ENCODE measurements at regions not wholly inside any gene's neighbourhood (a gene's known extent, or its start where the extent isn't known, plus 50 kb on each side); places are given as distances from the start of the nearest gene placed in this dataset.

- H3K4me2 ChIP-seq (ENCODE audit: insufficient read depth, low read length), result no peak overlapping the region
Observed at GRCh38 chrX:10930151-10930550, 181.0 kb upstream of the HCCS start.

More at GRCh38 chrX:10930151-10930550, 181.0 kb upstream of the HCCS start:
- dilution Hi-C loops (cut with MboI; ENCODE audit: extremely low pct_ligation_motif_present, low sequenced_read_pairs) (no loop called here), intact Hi-C loops (cut with micrococcal nuclease) (no loop called here)
- DNase-seq (ENCODE audit: low read depth, low spot score) (no peak), FAIRE-seq (no peak)
- H3K9me1 ChIP-seq (replicated peaks; ENCODE audit: control insufficient read depth, extremely low read depth, insufficient read depth, low read length), result no peaks in the 10 kb centered on the region
- no peak overlapping the region for H3K9ac ChIP-seq (replicated peaks; ENCODE audit: extremely low read depth, insufficient read depth, low read length)
- H3K4me1 ChIP-seq (ENCODE audit: control insufficient read depth, extremely low read depth, insufficient read depth, low read length), result peaks cover 9% of the 10 kb centered on the region
- H2AFZ ChIP-seq (ENCODE audit: low read depth, low read length), result no peak overlapping the region
- H3K9me3 ChIP-seq (replicated peaks; ENCODE audit: control insufficient read depth, insufficient read depth, low read length), result no peaks in the 10 kb centered on the region
- H3K4me3 ChIP-seq (replicated peaks in 1 of 3; ENCODE audit: insufficient read depth in 1 of 3, low read depth in 1 of 3, low read length in 3 of 3), result no peak overlapping the region
- H3K27ac ChIP-seq (ENCODE audit: insufficient read depth, low read depth, low read length), result no peak overlapping the region
- no TSS peak for BruUV-seq (replicated peaks)
- ChIA-PET CTCF (interaction anchor here (0.5 kb wide), 1 partner anchor 208 kb away, joined by 3 read pairs; no protein-coding TSS in a partner anchor), POLR2A (no interaction called here)
- TF ChIP-seq FOS (IDR thresholded peaks at IDR 0.05; ENCODE audit: borderline replicate concordance, insufficient read depth, low read length) (no peak), POLR2A (IDR thresholded peaks at IDR 0.05; ENCODE audit: low read depth, low read length) (no peak), MYC (IDR thresholded peaks at IDR 0.05; ENCODE audit: low read depth, low read length) (no peak), EZH2 (IDR thresholded peaks at IDR 0.05; ENCODE audit: borderline replicate concordance, low read depth, low read length, severe bottlenecking) (no peak), GATA2 (IDR thresholded peaks at IDR 0.05; ENCODE audit: insufficient read depth, insufficient read length, low read depth, low read length) (no peak), CTCF (IDR thresholded peaks at IDR 0.05; ENCODE audit: extremely low read depth in 1 of 2, insufficient read depth in 1 of 2, low read depth in 1 of 2, low read length in 2 of 2) (no peak), POLR2AphosphoS5 (IDR thresholded peaks at IDR 0.05; ENCODE audit: insufficient read depth, low read depth, low read length) (no peak), JUN (IDR thresholded peaks at IDR 0.05; ENCODE audit: borderline replicate concordance, insufficient read depth, insufficient read length, low read depth) (no peak)
- H4K20me1 ChIP-seq (replicated peaks; ENCODE audit: control insufficient read depth, extremely low read depth, insufficient read depth, low read length), result no peaks in the 10 kb centered on the region
- H3K27me3 ChIP-seq (ENCODE audit: control insufficient read depth in 2 of 2, insufficient read depth in 2 of 2, low read length in 2 of 2), result no peaks in the 10 kb centered on the region
- no peaks in the 10 kb centered on the region for H3K79me2 ChIP-seq (ENCODE audit: control insufficient read depth, insufficient read depth, low read length)
- H3K36me3 ChIP-seq (ENCODE audit: control insufficient read depth in 2 of 2, extremely low read depth in 1 of 2, insufficient read depth in 2 of 2, low read length in 2 of 2), result no peaks in the 10 kb centered on the region

Data from endothelial cell of umbilical vein (primary cell).